ENCODE measurements at regions not wholly inside any gene's neighbourhood (a gene's known extent, or its start where the extent isn't known, plus 50 kb on each side); places are given as distances from the start of the nearest gene placed in this dataset.

DNA sequence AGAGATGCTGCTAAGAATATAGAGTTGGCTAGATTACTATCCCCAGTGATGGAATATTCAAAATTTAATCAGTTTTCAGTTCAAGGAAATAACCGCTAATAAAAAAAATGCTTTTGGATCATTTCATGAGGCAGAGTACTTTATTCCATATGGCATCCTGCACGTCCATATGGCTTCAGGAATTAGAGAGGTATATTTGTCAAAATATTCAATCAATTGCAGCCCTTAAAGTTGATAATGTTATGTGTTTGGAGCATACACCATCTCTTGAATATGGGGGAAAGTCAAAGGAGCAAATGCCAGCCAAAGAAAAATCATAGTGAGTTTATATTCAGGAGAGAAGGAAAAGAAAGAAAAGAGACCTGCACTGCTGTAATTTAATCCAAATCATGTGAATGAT is 266.4 kb downstream of the TMEM182 start:
- H3K27me3 Mint-ChIP-seq = peaks cover 3% of the 10 kb centered on the region
- H3K36me3 Mint-ChIP-seq = no peaks in the 10 kb centered on the region
- no peak overlapping the region for H3K27ac Mint-ChIP-seq
- TF ChIP-seq, protein P1, sequence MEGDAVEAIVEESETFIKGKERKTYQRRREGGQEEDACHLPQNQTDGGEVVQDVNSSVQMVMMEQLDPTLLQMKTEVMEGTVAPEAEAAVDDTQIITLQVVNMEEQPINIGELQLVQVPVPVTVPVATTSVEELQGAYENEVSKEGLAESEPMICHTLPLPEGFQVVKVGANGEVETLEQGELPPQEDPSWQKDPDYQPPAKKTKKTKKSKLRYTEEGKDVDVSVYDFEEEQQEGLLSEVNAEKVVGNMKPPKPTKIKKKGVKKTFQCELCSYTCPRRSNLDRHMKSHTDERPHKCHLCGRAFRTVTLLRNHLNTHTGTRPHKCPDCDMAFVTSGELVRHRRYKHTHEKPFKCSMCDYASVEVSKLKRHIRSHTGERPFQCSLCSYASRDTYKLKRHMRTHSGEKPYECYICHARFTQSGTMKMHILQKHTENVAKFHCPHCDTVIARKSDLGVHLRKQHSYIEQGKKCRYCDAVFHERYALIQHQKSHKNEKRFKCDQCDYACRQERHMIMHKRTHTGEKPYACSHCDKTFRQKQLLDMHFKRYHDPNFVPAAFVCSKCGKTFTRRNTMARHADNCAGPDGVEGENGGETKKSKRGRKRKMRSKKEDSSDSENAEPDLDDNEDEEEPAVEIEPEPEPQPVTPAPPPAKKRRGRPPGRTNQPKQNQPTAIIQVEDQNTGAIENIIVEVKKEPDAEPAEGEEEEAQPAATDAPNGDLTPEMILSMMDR (conservative IDR thresholded peaks at IDR 0.05) = no peak
- no peak overlapping the region for H3K4me3 Mint-ChIP-seq
- H3K9me3 Mint-ChIP-seq = no peaks in the 10 kb centered on the region
- H3K4me1 Mint-ChIP-seq (ENCODE audit: unreplicated experiment) = no peaks in the 10 kb centered on the region
- DNase-seq (ENCODE audit: extremely low spot score, unreplicated experiment) = no peak

All from type B pancreatic cell (in vitro differentiated cells).